Testis (tissue), 2 donors: ENCODE measurements at regions not wholly inside any gene's neighbourhood (a gene's known extent, or its start where the extent isn't known, plus 50 kb on each side); places are given as distances from the start of the nearest gene placed in this dataset.

ENCODE experiments used
- CTCF ChIP-seq, 3 experiments: fragments of 450-650 bp in 2 of 3; fragments of 200-600 bp in 1 of 3; sonication (generic) in 1 of 3; IDR thresholded peaks; one replicate each; pipeline ENCODE4 v1.5.1; 2016 to 2019; ENCODE audit warnings: antibody characterized with exemption in 3 of 3, mild to moderate bottlenecking in 2 of 3, moderate library complexity in 1 of 3
- POLR2A ChIP-seq: fragments of 450-650 bp; IDR thresholded peaks from one replicate; pipeline ENCODE4 v1.6.1; 2017; ENCODE audit warnings: antibody characterized with exemption, mild to moderate bottlenecking, moderate library complexity

GRCh38 chr1:243917177-243917862 is 67.3 kb upstream of the AKT3 start:
- no peak for TF ChIP-seq CTCF (IDR thresholded peaks at IDR 0.05)
- no peak for TF ChIP-seq POLR2A
